ENCODE measurements at regions not wholly inside any gene's neighbourhood (a gene's known extent, or its start where the extent isn't known, plus 50 kb on each side); places are given as distances from the start of the nearest gene placed in this dataset.

DNA sequence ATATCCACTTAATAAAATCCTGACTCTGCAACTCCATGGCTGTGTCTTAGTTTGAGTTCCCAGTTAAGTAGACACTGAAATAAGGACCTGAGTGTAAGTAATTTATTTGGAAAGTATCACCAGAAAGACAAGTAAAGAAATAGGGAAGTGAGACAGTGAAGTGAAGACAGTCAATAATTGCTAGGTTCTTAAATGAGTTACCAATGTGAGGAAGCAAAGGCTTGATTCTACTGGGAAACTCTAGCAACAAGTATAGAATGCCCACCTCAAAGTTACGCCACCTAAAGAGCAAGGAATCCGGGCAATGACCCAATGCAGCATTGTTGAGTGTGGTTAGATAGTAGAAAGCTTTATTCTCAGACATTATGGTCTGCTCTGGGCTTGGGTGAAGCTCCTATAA lies 383.9 kb downstream of the TLR4 start:
- FAIRE-seq: no peak

DNA sequence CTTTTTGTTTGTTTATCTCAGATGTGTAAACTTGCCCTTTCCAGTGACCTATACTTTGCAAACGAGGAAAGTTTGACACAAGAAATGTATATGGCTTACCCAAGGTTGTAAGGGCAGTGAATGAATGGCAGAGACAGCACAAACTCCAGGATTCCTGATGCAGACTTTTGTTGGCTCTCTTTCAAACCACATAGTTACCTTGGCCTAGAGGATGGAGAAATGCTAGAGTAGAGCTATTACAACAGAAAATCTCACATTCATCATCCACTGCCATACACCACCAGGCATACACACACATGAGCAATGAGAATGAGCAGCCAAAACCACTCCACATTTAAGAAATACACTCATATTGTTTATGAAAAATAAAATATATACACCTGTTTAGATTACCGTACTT lies 387.0 kb downstream of the TLR4 start:
- no peak for FAIRE-seq

DNA sequence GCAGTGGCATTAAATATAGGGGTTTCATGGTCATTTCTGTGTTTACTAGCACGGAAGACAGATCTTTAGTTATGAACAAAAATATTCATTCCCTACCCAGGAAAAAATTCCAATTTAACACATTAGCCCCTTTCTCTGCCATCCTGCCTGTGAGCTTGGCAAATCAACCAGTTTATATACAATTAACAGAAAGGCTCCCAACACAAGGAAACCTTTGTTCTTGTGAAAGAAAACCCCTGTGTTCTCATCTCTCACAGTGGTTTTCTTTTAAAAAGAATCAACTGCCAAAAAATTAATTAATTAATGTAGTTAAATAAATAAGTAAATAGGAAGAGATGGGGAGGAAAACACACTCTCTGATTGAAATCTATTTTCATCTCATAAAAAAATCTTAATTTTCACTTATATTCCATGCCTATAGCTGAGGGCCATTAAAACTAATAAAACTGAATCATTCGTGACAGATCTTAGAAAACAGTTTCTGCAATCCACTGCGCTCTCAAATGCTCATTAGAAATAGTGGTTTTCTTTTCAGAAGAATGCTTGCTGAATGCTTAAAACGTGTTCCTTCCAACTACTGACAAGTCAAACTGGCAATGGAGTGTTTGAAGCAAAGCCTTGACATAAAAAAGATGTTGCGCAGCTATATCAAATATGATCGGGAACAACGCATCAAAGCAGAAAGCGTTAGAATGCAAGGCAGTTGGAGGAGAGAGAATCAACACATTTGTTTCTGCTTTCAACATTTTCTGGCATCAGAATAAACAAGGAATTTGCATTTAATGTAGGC lies 387.7 kb downstream of the TLR4 start:
- FAIRE-seq: no peak

DNA sequence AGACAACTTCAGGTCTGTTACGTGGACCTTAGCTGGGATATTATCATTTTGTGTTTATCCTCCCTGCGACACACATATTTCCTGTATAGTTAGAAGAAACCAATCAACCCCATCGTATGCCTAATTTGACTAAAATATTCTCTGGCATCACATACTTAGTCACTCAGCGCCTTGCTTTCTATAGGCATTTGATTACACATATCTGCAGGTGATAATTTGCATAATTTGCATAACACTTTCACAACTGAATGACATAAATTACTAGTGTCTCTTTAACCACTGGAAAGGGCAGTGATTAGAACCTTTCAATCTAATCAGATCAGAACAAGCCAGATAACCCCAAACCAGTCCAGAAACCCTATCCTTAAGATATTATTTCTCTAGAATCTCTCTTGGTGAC lies 390.2 kb downstream of the TLR4 start:
- no peak for FAIRE-seq

DNA sequence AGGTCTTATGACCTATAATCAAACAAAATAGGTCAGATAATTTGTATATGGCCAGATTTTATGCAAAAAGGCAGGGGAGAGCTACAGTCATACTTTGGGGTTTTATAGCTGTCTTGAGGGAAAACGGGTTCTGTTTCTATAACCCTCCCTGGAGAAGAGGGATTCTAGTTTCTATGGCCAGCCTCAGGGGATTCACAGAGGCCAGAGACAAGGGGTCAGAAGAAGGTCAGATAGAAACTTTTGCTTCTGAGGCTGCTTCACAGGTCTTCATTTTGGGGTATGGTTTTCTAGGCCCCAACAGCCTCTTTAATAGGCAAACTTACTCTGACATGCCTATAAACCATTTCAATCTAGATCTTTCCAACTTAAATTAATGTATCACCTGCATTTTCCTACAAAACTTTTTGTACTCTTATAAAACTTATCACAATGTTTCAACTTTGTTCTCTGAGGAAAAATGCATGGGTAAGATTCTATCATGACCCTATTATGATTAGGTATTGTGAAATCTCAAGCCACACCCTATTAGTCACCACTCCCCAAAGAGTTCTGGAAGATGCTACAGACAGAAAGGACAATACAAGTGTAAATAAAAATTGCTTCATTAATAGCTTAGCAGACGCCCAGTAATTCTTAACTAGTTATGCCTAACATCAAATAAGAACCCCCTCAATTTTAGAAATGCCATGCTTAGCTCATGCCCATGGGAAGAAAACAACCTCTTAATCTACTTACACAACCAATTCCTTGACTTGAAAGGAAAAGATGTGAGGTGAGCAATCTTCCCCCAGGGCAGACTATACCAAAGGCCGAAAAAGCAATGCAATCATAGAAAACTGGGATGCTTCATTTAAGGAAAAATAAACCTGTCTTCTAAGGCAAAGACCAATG lies 396.6 kb downstream of the TLR4 start:
- no peak for FAIRE-seq

DNA sequence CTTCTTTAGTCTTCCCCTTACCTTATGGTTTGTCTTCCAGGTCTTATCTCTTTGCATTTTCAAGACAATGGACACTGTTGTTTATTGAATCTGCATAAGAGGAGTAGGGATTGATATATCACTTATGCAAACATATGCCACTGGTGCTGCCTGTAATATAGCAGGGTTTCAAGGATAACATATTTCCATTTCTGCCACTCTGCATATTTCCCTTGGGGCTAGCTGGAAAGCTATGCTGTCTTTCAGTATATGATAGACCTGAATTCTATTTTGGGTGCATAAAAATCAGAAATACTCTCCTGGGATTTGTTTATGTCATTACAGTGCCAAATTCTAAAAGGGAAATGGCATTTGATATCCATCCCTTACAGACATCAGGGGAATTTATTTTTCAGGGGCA lies 400.2 kb downstream of the TLR4 start:
- FAIRE-seq: no peak

DNA sequence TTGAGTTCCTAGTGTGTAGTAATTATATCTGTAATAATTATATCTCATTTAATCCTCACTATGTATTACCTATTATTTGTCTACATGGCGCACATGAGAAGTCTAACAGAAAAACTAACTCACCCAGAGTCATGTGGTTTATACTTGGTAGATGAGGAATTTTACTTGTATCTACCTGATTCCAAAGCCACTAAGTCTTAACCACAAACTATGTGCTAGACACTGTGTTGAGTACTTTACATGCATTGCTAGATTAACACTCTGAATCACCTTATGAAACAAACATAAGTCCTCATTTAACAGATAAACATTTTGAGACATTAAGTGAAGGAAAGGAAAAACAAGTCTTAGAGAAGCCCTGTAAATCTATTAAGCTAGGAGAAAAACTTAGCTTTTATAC lies 404.8 kb downstream of the TLR4 start:
- no peak for FAIRE-seq

DNA sequence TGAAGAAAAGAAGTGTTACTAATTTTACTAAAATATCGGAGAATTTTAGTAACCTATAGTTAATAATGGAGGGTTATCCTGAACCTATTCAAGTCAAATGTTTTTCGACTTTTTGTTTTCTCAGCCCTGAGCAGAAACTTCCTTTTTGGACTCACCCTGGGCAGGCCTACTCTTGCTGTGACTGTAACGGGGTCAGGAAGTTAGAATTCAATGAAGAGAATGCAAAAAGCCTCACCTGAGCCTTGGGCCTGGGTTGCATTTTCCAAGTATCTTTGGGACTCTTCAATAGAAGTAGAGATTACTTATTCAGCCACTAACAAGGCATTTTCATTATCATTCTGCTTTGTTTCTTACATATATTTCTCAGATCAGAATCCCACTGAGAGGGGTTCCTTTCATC lies 405.3 kb downstream of the TLR4 start:
- no peak for FAIRE-seq

DNA sequence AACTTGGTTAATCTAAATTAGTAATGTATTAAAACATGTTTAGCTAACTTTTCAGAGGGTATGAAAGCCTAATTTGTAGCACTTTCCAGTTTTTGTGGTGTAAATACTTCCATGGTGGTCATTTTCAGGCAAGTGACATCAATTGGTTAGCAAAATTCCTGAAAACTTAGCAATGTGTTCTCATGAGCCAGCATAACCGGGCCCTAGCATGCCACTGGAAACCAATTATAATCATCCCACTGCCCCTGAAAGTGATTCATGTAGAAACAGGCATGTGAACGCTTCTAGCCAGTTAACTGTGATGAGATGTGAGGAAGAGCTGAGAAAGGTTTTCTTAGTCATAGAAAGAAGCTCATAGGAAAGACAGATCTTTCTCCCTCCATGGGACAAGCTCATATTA lies 417.2 kb downstream of the TLR4 start:
- FAIRE-seq: no peak

DNA sequence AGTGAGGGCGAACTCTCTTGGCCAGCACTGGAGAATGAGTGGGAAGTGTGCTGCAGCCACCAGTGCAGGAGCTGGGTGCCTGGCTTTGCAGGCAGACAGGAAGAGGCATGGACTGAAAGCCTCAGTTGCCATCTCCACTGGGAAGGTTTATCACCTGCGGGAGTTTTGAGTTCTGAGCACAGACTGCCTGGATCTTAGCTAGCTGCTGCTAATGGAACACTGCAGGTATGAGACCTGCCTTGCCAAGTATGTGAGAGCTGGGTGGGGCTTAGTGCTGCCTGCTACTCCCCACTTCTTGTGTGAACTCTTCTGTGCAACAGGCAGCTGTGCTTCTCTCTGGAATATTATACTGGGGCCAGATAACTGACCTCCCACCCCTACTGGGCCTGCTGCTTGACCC lies 424.1 kb downstream of the TLR4 start:
- FAIRE-seq: no peak

DNA sequence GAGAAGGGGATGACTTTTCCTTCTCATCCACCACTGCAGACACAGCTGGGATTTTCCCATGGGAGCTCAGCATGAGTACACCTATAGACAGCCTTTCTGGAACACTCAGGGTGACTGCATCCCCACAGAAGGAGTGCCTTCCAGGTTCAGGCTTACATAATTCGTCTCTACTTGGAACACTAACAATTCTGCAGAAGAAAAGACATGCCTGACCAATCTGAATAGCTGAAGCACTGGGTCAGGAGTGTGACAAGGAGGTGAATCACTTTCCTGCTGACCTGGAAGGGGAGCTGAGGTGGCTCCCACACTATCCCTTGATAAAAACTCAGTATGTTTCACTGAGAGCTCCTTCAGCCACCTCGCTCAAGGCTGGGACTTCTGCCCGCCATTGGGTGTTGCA lies 425.3 kb downstream of the TLR4 start:
- no peak for FAIRE-seq

DNA sequence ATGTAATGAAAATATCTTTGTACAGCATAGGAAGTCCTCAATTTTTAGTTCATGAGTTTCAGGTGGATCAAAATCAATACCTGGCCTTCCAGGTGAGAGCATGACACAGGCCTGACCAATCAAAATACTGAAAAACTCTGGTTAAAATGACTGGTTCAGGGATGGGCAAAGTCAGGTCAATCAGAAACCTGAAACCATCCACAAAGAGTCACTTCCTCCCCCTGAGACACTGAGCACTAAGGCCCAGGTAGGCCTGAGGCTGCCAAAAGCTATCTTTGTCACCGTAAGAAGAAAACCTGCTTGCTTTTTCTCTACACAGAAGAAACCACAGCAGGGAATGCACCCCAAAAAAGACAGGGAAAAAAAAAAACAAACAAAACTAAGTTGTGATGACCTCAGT lies 444.8 kb downstream of the TLR4 start:
- FAIRE-seq: no peak

DNA sequence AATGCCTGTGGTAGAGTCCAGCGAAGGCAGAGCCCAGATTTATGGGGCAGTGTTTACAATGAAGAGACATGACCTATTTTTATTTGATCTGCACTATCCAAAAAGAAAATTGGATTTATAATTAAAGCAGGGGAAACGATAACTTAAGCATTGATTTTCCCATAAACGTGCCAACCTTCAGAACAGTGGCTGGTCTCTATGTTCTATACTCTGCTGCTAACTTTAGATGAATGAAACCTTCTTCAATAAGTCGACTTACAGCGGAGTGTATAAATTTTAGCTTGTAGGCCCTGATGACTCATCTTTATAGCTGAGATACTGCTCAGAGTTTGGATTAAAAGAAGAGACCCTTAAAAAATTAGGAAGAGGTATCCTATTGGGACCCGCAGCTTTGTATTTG lies 452.6 kb downstream of the TLR4 start:
- no peak for FAIRE-seq

DNA sequence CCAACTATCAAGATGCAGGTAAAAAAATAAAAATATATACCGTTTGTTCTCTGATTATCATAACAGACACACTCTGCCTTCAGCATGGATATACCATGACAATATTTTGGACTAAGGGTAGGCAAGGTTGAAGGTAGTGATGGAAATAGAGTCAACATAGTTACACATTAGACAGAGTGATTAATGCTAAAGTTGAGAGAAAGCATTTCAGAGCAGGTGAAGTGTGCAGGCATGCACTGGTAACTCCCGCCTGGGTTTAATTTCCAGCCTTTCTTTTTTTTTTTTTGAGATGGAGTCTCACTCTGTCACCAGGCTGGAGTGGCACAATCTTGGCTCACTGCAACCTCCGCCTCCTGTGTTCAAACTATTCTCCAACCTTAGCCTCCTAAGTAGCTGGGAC lies 458.5 kb downstream of the TLR4 start:
- FAIRE-seq: no peak

DNA sequence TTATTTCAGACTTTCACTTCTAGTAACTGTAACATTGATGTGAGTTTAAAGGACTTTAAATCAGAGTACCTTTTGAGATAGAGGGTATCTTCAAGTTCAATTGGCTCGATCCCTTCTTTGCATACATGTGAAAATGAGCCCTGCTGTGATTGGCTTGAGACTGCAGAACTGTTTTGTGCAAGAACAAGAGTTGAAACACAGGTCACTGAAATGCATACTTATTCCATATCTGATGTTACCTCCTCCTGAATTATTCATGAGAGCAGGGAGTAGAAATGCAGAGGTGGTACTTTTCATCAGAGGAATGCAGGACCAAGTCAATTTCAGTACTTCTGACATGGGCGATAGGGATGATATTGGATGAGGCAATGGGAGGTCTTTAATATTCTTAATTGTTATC lies 459.5 kb downstream of the TLR4 start:
- FAIRE-seq: no peak

DNA sequence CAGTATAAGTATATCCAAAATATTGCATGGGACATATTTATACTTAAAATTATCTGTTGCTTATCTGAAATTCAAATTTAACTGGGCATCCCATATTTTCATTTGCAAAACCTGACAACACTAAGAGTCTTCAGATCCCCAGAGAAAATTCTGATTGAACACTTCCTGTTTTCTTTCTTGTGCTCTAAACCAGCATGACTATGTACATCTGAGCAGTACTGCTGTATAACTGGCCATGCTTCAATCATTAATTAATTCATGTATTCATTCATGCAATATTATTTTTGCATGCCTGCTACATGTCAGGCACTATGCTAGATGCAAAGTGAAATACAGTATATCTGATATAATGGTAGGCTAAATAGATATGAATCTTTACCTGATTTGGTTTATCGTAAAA lies 461.2 kb downstream of the TLR4 start:
- FAIRE-seq: no peak

DNA sequence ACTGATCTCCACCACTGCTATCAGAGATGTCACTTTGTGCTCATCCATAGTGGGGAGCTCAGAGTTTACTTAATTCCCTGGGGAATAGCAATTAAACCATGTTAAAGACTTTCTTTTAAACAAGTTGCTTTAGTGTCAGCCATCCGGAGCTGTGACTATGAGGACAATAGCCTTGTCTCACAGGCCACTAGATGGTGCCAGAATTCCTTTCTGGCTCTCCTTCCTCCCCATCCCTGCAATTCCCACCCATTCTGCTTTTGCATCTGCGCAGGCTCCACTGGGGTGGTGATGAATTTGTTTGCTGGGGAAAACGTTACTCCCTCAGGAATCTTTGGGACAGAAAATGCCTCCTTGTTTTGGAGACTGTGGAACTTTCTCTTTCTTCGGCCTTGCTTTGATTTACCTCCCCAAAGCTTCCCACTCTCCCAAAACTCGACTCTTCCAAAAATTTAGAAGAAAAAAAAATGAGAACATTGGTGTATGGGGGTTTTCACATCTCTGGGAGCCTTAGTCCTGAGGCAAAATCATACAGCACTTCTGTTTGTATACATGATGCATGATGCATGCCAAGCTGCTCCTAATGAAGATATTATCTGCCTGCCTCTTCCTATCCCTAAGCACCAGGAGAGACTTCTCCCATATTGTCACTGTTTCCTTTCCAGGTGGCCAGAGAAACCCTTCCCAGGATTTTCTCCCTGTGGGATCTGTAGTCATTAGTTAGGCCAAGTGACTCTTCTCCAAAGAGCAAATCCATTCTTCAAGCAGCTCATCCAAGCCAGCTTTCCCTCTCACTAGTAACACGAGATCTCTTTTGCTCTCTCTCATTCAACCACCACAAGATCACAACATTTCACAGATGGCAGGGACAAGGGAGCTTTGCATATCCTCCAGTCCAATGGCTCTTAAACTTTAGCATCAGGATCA lies 466.1 kb downstream of the TLR4 start:
- FAIRE-seq: no peak

DNA sequence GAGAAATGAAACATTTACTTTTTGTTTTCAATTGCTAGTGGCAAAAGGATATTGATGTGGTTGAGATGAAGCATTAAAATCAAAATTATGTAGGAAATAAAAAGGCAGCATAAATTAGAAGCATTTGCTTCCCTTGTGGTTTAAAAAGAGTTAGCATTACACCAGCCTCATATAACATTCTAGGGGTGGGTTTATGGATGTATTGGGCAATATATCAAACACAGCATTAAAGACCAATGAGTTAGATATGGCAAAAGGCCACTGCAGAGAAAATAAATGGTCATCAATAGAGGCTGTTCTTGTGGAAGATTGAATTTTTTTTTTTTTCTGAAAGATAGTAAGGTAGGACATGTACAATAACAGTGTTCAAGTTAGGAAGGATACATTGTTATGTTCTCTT lies 473.0 kb downstream of the TLR4 start:
- no peak for FAIRE-seq

DNA sequence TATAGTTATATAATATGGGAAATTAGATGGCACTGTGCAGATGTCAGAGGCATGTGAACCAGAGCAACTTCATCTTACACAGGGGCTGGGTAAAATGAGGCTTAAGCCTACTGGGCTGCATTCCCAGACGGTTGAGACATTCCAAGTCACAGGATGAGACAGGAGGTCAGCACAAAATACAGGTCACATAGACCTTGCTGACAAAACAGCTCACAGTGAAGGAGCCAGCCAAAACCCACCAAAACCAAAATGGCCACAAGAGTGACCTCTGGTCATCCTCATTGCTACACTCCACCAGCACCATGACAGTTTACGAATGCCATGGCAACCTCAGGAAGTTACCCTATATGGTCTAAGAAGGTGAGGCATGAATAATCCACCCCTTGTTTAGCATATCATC lies 479.4 kb downstream of the TLR4 start:
- no peak for FAIRE-seq

DNA sequence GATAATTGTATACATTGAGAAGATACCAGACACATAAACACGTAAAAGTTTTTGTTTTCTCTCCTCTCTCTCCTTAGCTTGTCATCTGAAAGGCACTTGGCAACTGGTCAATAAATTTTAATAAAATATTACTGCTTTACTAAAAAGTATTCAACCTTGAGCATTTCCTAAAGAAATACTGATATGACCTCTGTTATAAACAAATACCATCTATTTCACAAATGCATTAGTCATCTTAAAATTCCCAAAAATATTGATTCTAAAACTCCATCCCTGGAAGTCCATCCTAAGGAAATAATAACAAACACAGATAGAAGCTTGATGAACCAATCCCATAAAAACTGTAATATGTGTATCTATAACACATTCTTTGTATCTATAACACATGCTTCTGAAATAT lies 483.2 kb downstream of the TLR4 start:
- no peak for FAIRE-seq

DNA sequence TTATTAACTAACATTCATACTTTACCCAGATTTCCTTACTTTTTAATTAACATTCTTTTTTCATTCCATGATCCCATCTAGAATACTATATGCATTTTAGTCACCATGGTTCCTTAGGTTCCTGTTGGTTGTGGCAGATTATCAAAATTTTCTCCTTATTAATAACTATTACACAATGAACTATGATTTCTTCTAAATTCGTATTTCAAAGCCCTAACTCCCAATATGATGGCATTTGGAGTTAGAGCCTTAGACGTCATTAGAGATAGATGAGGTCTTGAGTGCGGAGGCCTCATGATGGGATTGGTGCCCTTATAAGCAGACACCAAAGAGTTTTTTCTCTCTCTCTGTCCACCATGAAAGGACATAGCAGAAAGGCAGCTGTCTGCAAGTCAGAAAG lies 485.4 kb downstream of the TLR4 start:
- no peak for FAIRE-seq

DNA sequence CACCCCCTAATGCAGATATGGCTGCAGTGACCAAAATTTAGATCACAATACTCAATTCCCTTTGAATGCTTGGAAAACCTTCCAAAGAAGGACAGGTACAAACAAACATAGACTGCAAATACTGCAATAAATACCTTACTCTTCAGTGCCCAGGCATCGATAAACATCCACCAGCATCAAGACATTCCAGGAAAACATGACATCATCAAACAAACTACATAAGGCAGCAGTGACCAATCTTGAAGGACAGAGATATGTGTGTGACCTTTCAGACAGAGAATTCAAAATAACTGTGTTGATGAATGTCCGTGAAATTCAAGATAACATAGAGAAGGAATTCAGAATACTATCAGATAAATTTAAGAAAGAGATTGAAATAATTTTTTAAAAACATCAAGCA lies 488.6 kb downstream of the TLR4 start:
- no peak for FAIRE-seq

DNA sequence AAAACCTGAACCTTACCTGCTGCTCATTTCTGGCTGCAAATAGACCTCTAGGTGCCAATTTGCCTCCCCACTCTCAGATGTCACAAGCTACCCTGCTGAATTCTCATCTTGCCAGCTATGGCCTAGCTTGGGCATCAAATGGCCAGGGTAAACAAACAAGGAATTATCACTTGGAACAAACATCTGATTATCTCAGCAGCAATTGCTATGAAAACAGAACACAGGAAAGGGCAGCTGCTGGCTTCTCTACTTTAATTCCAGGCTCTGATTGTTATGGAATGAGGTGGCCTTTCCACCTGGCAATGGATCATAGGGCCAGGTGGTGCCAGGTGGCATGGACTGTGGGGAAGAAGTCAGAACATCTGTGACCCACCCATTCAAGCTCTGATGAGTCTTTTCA lies 505.1 kb downstream of the TLR4 start:
- FAIRE-seq: no peak
